Lower leg skin (tissue), 4 donors: ENCODE measurements at regions not wholly inside any gene's neighbourhood (a gene's known extent, or its start where the extent isn't known, plus 50 kb on each side); places are given as distances from the start of the nearest gene placed in this dataset.
"Not testable (repeated sequence)": the region's sequence is repeated elsewhere in the genome, so short reads cannot be mapped to it uniquely, and the experiment has no call there.

Experiments
- DNase-seq, 2 donors: peaks; one replicate each; pipeline ENCODE4 v3.0.0-alpha.2; 2019; ENCODE audit warnings: low spot score in 2 of 2
- H3K4me3 ChIP-seq: fragments of 200-600 bp; sonication (generic); 2 replicates; pipeline ENCODE4 v1.5.1; 2017; ENCODE audit warnings: mild to moderate bottlenecking, low read depth; ENCODE audit not compliant: poor library complexity, severe bottlenecking
- CTCF ChIP-seq, 3 donors: fragments of 450-650 bp; IDR thresholded peaks; one replicate each; pipeline ENCODE4 v1.5.1; 2016; ENCODE audit warnings: antibody characterized with exemption in 3 of 3, mild to moderate bottlenecking in 3 of 3, moderate library complexity in 2 of 3
- POLR2A ChIP-seq, 2 donors: fragments of 450-650 bp; IDR thresholded peaks; one replicate each; pipeline ENCODE4 v1.6.1; 2016 to 2017; ENCODE audit warnings: antibody characterized with exemption in 2 of 2, mild to moderate bottlenecking in 1 of 2, moderate library complexity in 1 of 2
- WGBS, 2 donors: methylation state at CpG; one replicate each; pipeline ENCODE4 v1.1.5; 2018; 5-methylcytosine and 5-hydroxymethylcytosine counted together
- intact Hi-C: fragments of 100-400 bp; cut with DNase I; formaldehyde crosslinking; loops from one replicate; pipeline ENCODE4 v1.15.0; 2023; ENCODE audit warnings: low total_unique reads

GRCh38 chr4:137950286-137950685 lies 291.9 kb downstream of the SLC7A11 start:
- TF ChIP-seq CTCF (IDR thresholded peaks at IDR 0.05): no peak
- no peak for TF ChIP-seq POLR2A (IDR thresholded peaks at IDR 0.05)
- no peak overlapping the region for H3K4me3 ChIP-seq
- intact Hi-C loops: no loop called here
- no peak for DNase-seq
- 95 to 96% methylated on average over 3 of the region's 3 CpGs for WGBS, 2 donors

GRCh38 chr4:137949746-137950145 lies 292.4 kb downstream of the SLC7A11 start:
- no peak overlapping the region for H3K4me3 ChIP-seq
- no peak for DNase-seq
- TF ChIP-seq CTCF (IDR thresholded peaks at IDR 0.05) (no peak), POLR2A (IDR thresholded peaks at IDR 0.05) (no peak)
- intact Hi-C loops: no loop called here

GRCh38 chr4:137946453-137947174 lies 295.5 kb downstream of the SLC7A11 start:
- no peak for DNase-seq
- intact Hi-C loops: no loop called here
- H3K4me3 ChIP-seq: no peak overlapping the region
- TF ChIP-seq POLR2A (IDR thresholded peaks at IDR 0.05): no peak
- TF ChIP-seq CTCF (IDR thresholded peaks at IDR 0.05): no peak
- WGBS, 2 donors: 71 to 81% methylated on average over 1 of the region's 1 CpG

DNA sequence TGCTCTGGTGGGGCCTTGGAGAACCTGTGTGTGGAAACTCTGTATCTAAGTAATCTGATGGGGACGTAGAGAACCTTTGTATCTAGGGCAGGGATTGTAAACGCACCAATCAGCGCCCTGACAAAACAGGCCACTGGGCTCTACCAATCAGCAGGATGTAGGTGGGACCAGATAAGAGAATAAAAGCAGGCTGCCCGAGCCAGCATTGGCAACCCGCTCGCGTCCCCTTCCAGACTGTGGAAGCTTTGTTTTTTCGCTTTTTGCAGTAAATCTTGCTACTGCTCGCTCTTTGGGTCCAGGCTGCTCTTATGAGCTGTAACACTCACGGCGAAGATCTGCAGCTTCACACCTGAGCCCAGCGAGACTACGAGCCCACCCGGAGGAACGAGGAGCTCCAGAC lies 299.3 kb downstream of the SLC7A11 start:
- 97% methylated on average over 15 of the region's 15 CpGs for WGBS, 2 donors
- intact Hi-C loops, H3K4me3 ChIP-seq, DNase-seq: not testable (repeated sequence)

DNA sequence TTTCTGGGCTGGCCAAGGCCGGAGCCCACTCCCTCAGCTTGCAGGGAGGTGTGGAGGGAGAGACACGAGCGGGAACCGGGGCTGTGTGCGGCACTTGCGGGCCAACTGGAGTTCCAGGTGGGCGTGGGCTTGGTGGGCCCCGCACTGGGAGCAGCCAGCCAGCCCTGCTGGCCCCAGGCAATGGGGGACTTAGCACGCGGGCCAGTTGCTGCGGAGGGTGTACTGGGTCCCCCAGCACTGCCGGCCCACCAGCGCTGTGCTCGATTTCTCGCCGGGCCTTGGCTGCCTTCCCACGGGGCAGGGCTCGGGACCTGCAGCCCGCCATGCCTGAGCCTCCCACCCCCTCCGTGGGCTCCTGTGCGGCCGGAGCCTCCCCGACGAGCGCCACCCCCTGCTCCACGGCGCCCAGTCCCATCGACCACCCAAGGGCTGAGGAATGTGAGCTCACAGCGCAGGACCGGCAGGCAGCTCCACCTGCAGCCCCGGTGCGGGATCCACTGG lies 300.1 kb downstream of the SLC7A11 start:
- DNase-seq, H3K4me3 ChIP-seq, intact Hi-C loops: not testable (repeated sequence)
- whole genome bisulfite sequencing, 2 donors: 96 to 99% methylated on average over 10 to 16 of the region's 32 CpGs

DNA sequence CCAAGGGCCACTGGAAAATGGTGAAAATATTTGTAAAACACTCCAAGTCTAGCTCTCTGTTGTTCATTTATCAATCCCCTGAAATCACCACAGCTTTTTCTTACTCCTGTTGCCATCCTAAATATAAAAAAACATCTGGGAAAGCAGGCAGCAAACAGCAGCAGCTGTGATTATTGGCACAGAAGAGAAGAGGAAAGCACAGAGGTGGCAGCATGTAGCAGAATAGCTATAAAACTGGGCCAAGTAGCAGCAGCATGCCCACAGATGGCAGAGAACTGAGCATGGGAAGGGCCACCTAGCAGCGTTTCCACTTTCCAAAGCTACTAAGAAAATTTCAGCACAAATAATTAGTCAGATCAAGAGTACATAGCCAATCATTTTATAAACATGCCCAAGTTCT lies 307.2 kb downstream of the SLC7A11 start:
- WGBS, 2 donors: 20 to 25% methylated on average over 1 of the region's 1 CpG
- intact Hi-C loops: no loop called here

More for the DNA sequence above, 307.2 kb downstream of the SLC7A11 start:
- DNase-seq: no peak
- H3K4me3 ChIP-seq: no peak overlapping the region
- TF ChIP-seq POLR2A (IDR thresholded peaks at IDR 0.05) (no peak), CTCF (IDR thresholded peaks at IDR 0.05) (no peak)
